ENCODE measurements at regions not wholly inside any gene's neighbourhood (a gene's known extent, or its start where the extent isn't known, plus 50 kb on each side); places are given as distances from the start of the nearest gene placed in this dataset.

- H3K27me3 ChIP-seq, result no peaks in the 10 kb centered on the region
- intact Hi-C loops (cut with DNase I), result no loop called here
- H3K36me3 ChIP-seq, result no peaks in the 10 kb centered on the region
- H3K9me3 ChIP-seq, result no peaks in the 10 kb centered on the region
- H3K4me3 ChIP-seq, result no peak overlapping the region
- no peak overlapping the region for H3K27ac ChIP-seq
- H3K4me1 ChIP-seq, result no peaks in the 10 kb centered on the region
- DNase-seq (ENCODE audit: low spot score in 2 of 2), result no peak
- TF ChIP-seq CTCF (IDR thresholded peaks at IDR 0.05), result no peak
These were observed 212.3 kb upstream of the NCAM1 start for GRCh38 chr11:112748713-112749543.

- H3K36me3 ChIP-seq, result no peaks in the 10 kb centered on the region
- no peak for DNase-seq (ENCODE audit: low spot score in 2 of 2)
These were observed 209.9 kb upstream of the NCAM1 start for GRCh38 chr11:112751329-112751728.

GRCh38 chr11:112751772-112752171 lies 209.4 kb upstream of the NCAM1 start:
- Histone ChIP-seq H3K4me3 (no peak overlapping the region), H3K27ac (no peak overlapping the region), H3K9me3 (no peaks in the 10 kb centered on the region), H3K4me1 (no peaks in the 10 kb centered on the region), H3K36me3 (no peaks in the 10 kb centered on the region), H3K27me3 (no peaks in the 10 kb centered on the region)
- TF ChIP-seq CTCF (IDR thresholded peaks at IDR 0.05), result no peak
- intact Hi-C loops (cut with DNase I), result no loop called here
- no peak for DNase-seq (ENCODE audit: low spot score in 2 of 2)

More at GRCh38 chr11:112751329-112751728, 209.9 kb upstream of the NCAM1 start:
- no peaks in the 10 kb centered on the region for H3K4me1 ChIP-seq
- TF ChIP-seq CTCF (IDR thresholded peaks at IDR 0.05), result no peak
- intact Hi-C loops (cut with DNase I), result no loop called here
- H3K9me3 ChIP-seq, result no peaks in the 10 kb centered on the region
- H3K27me3 ChIP-seq, result no peaks in the 10 kb centered on the region
- no peak overlapping the region for H3K27ac ChIP-seq
- no peak overlapping the region for H3K4me3 ChIP-seq

DNA sequence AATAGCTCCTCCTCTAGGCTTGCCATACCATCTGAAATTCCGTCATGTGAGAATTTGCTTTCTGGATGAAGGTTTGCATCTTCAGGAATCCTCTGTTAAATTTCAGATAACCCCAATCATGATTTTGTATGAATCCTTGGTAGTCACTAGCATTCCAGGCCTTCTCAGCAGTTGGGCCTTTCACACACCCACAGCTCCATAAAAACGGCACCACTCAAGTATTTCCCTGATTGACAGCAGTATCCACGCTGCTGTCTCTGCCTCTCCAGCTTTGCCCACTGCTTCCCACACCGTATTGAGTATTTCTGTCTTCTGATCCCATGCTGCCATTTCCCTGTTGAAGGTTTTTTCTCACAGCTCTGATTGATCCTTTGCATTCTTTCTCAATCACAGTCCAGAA lies 208.7 kb upstream of the NCAM1 start:
- H3K4me3 ChIP-seq, result no peak overlapping the region
- H3K36me3 ChIP-seq, result no peaks in the 10 kb centered on the region
- H3K9me3 ChIP-seq, result no peaks in the 10 kb centered on the region
- no peak overlapping the region for H3K27ac ChIP-seq
- H3K4me1 ChIP-seq, result peaks cover 0 to 3% of the 10 kb centered on the region in 2 donors
- intact Hi-C loops (cut with DNase I), result no loop called here
- no peak for DNase-seq (ENCODE audit: low spot score in 2 of 2)
- H3K27me3 ChIP-seq, result no peaks in the 10 kb centered on the region
- TF ChIP-seq CTCF (IDR thresholded peaks at IDR 0.05), result no peak

DNA sequence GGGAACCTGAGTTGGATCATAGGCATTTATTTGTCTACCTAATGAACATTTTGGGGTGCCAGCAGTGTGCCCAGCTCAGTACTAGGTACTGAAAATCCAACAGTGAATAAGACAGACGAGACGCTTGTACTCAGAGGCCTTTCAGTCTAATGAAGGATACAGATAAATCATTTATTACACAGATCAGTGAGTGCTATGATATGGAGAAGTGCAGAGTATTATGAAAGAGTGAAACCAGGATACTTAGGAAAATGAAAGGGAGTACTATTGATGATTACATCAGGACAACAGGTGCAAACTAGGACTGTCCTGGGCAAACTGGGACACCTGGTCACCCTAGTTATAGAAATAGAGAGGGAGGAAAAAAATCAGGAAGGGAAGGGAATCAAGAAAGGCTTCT lies 207.5 kb upstream of the NCAM1 start:
- Histone ChIP-seq H3K27me3 (no peaks in the 10 kb centered on the region), H3K4me3 (no peak overlapping the region), H3K9me3 (no peaks in the 10 kb centered on the region), H3K4me1 (peaks cover 0 to 3% of the 10 kb centered on the region in 2 donors), H3K36me3 (no peaks in the 10 kb centered on the region), H3K27ac (no peak overlapping the region)
- no peak for TF ChIP-seq CTCF (IDR thresholded peaks at IDR 0.05)
- no peak for DNase-seq (ENCODE audit: low spot score in 2 of 2)
- intact Hi-C loops (cut with DNase I), result no loop called here
